Muscle of back (tissue), 3 donors: ENCODE measurements at regions not wholly inside any gene's neighbourhood (a gene's known extent, or its start where the extent isn't known, plus 50 kb on each side); places are given as distances from the start of the nearest gene placed in this dataset.

ENCODE experiments used
- DNase-seq, 3 donors: peaks; one replicate each; pipeline versions ENCODE4 v3.0.0 to v3.0.0-alpha.2; 2013

- DNase-seq: no peak
These were observed 172.5 kb downstream of the SMAD2 start for GRCh38 chr18:47758000-47758399.

- DNase-seq: peak in 1 of 3 donors; percentile 39
These were observed 174.0 kb downstream of the SMAD2 start for GRCh38 chr18:47756364-47757016.

GRCh38 chr18:47755102-47755456 lies 175.4 kb downstream of the SMAD2 start:
- no peak for DNase-seq

- no peak for DNase-seq
These were observed 176.0 kb downstream of the SMAD2 start for GRCh38 chr18:47754311-47755101.

- DNase-seq: no peak
These were observed 177.4 kb downstream of the SMAD2 start for GRCh38 chr18:47752796-47753645.

GRCh38 chr18:47750889-47751423 lies 179.5 kb downstream of the SMAD2 start:
- no peak for DNase-seq

GRCh38 chr18:47749600-47749973 lies 180.9 kb downstream of the SMAD2 start:
- DNase-seq: no peak

- DNase-seq: peak; percentile 64 to 91 (median 91)
These were observed 181.4 kb downstream of the SMAD2 start for GRCh38 chr18:47748847-47749599.

GRCh38 chr18:47748093-47748796 lies 182.2 kb downstream of the SMAD2 start:
- no peak for DNase-seq

GRCh38 chr18:47747260-47747795 lies 183.1 kb downstream of the SMAD2 start:
- DNase-seq: no peak

GRCh38 chr18:47746615-47747014 lies 183.8 kb downstream of the SMAD2 start:
- DNase-seq: no peak

GRCh38 chr18:47745227-47745626 lies 185.2 kb downstream of the SMAD2 start:
- no peak for DNase-seq

- DNase-seq: no peak
These were observed 192.5 kb downstream of the SMAD2 start for GRCh38 chr18:47737956-47738355.

GRCh38 chr18:47737198-47737830 lies 193.1 kb downstream of the SMAD2 start:
- DNase-seq: no peak

GRCh38 chr18:47736376-47737140 lies 193.9 kb downstream of the SMAD2 start:
- no peak for DNase-seq

GRCh38 chr18:47735041-47735702 lies 195.3 kb downstream of the SMAD2 start:
- no peak for DNase-seq

GRCh38 chr18:47731276-47731675 lies 199.2 kb downstream of the SMAD2 start:
- DNase-seq: no peak

GRCh38 chr18:47730795-47731194 lies 199.7 kb downstream of the SMAD2 start:
- peak in 1 of 3 donors; percentile 6 for DNase-seq

GRCh38 chr18:47729356-47729755 lies 201.1 kb downstream of the SMAD2 start:
- no peak for DNase-seq
